ENCODE measurements at regions not wholly inside any gene's neighbourhood (a gene's known extent, or its start where the extent isn't known, plus 50 kb on each side); places are given as distances from the start of the nearest gene placed in this dataset.

GRCh38 chr5:5798041-5798440, 375.6 kb downstream of the ICE1 start:
- no peak for DNase-seq (ENCODE audit: low read depth)

GRCh38 chr5:5795074-5795771, 372.7 kb downstream of the ICE1 start:
- DNase-seq (ENCODE audit: low read depth): no peak

GRCh38 chr5:5794118-5794560, 371.7 kb downstream of the ICE1 start:
- no peak for DNase-seq (ENCODE audit: low read depth)

- no peak for DNase-seq (ENCODE audit: low read depth)
These were observed 371.0 kb downstream of the ICE1 start for GRCh38 chr5:5793242-5794117.

GRCh38 chr5:5792106-5792505, 369.6 kb downstream of the ICE1 start:
- no peak for DNase-seq (ENCODE audit: low read depth)

- no peak for DNase-seq (ENCODE audit: low read depth)
These were observed 366.3 kb downstream of the ICE1 start for GRCh38 chr5:5788793-5789192.

GRCh38 chr5:5787373-5787772, 364.9 kb downstream of the ICE1 start:
- DNase-seq (ENCODE audit: low read depth): no peak

GRCh38 chr5:5784101-5784500, 361.6 kb downstream of the ICE1 start:
- DNase-seq (ENCODE audit: low read depth): no peak

GRCh38 chr5:5783021-5783420, 360.5 kb downstream of the ICE1 start:
- DNase-seq (ENCODE audit: low read depth): no peak

- DNase-seq (ENCODE audit: low read depth): no peak
These were observed 359.9 kb downstream of the ICE1 start for GRCh38 chr5:5782402-5782801.

GRCh38 chr5:5781335-5781734, 358.9 kb downstream of the ICE1 start:
- no peak for DNase-seq (ENCODE audit: low read depth)

GRCh38 chr5:5780253-5780652, 357.8 kb downstream of the ICE1 start:
- DNase-seq (ENCODE audit: low read depth): no peak

- DNase-seq (ENCODE audit: low read depth): no peak
These were observed 354.5 kb downstream of the ICE1 start for GRCh38 chr5:5777013-5777412.

GRCh38 chr5:5772202-5772601, 349.7 kb downstream of the ICE1 start:
- no peak for DNase-seq (ENCODE audit: low read depth)

GRCh38 chr5:5770825-5771224, 348.3 kb downstream of the ICE1 start:
- no peak for DNase-seq (ENCODE audit: low read depth)

- DNase-seq (ENCODE audit: low read depth): no peak
These were observed 344.9 kb downstream of the ICE1 start for GRCh38 chr5:5767286-5767928.

- no peak for DNase-seq (ENCODE audit: low read depth)
These were observed 342.8 kb downstream of the ICE1 start for GRCh38 chr5:5765066-5765850.

GRCh38 chr5:5764246-5764645, 341.8 kb downstream of the ICE1 start:
- no peak for DNase-seq (ENCODE audit: low read depth)

GRCh38 chr5:5756762-5757161, 334.3 kb downstream of the ICE1 start:
- DNase-seq (ENCODE audit: low read depth): no peak

GRCh38 chr5:5755888-5756287, 333.4 kb downstream of the ICE1 start:
- no peak for DNase-seq (ENCODE audit: low read depth)

- DNase-seq (ENCODE audit: low read depth): no peak
These were observed 330.4 kb downstream of the ICE1 start for GRCh38 chr5:5752844-5753243.

GRCh38 chr5:5751987-5752386, 329.5 kb downstream of the ICE1 start:
- no peak for DNase-seq (ENCODE audit: low read depth)
